ENCODE measurements at regions not wholly inside any gene's neighbourhood (a gene's known extent, or its start where the extent isn't known, plus 50 kb on each side); places are given as distances from the start of the nearest gene placed in this dataset.

- intact Hi-C loops (cut with micrococcal nuclease) = no loop called here
- DNase-seq = no peak
- TF ChIP-seq, protein P1, sequence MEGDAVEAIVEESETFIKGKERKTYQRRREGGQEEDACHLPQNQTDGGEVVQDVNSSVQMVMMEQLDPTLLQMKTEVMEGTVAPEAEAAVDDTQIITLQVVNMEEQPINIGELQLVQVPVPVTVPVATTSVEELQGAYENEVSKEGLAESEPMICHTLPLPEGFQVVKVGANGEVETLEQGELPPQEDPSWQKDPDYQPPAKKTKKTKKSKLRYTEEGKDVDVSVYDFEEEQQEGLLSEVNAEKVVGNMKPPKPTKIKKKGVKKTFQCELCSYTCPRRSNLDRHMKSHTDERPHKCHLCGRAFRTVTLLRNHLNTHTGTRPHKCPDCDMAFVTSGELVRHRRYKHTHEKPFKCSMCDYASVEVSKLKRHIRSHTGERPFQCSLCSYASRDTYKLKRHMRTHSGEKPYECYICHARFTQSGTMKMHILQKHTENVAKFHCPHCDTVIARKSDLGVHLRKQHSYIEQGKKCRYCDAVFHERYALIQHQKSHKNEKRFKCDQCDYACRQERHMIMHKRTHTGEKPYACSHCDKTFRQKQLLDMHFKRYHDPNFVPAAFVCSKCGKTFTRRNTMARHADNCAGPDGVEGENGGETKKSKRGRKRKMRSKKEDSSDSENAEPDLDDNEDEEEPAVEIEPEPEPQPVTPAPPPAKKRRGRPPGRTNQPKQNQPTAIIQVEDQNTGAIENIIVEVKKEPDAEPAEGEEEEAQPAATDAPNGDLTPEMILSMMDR (IDR thresholded peaks at IDR 0.05; ENCODE audit: borderline replicate concordance) = no peak
- Histone ChIP-seq H3K27me3 (ENCODE audit: low read depth) (no peaks in the 10 kb centered on the region), H3K27ac (replicated peaks) (no peak overlapping the region), H3K4me1 (peaks cover 17% of the 10 kb centered on the region), H3K36me3 (no peaks in the 10 kb centered on the region), H3K4me3 (no peak overlapping the region), H3K9me3 (replicated peaks) (peaks cover 5% of the 10 kb centered on the region)
These were observed 187.0 kb downstream of the CARTPT start for GRCh38 chr5:71905834-71906711.

- intact Hi-C loops (cut with micrococcal nuclease) = no loop called here
- peaks cover 17% of the 10 kb centered on the region for H3K4me1 ChIP-seq
- no peak overlapping the region for H3K4me3 ChIP-seq
- H3K36me3 ChIP-seq = no peaks in the 10 kb centered on the region
- no peaks in the 10 kb centered on the region for H3K27me3 ChIP-seq (ENCODE audit: low read depth)
- TF ChIP-seq, protein P1 (IDR thresholded peaks at IDR 0.05; ENCODE audit: borderline replicate concordance) = no peak
- H3K9me3 ChIP-seq (replicated peaks) = peaks cover 11% of the 10 kb centered on the region
- no peak for DNase-seq
- no peak overlapping the region for H3K27ac ChIP-seq (replicated peaks)
These were observed 188.0 kb downstream of the CARTPT start for GRCh38 chr5:71907001-71907588.

GRCh38 chr5:71907608-71908145 lies 188.6 kb downstream of the CARTPT start:
- intact Hi-C loops (cut with micrococcal nuclease) = no loop called here
- no peaks in the 10 kb centered on the region for H3K27me3 ChIP-seq (ENCODE audit: low read depth)
- TF ChIP-seq, protein P1 (IDR thresholded peaks at IDR 0.05; ENCODE audit: borderline replicate concordance) = no peak
- peaks cover 12% of the 10 kb centered on the region for H3K9me3 ChIP-seq (replicated peaks)
- H3K27ac ChIP-seq (replicated peaks) = no peak overlapping the region
- no peak overlapping the region for H3K4me3 ChIP-seq
- peaks cover 17% of the 10 kb centered on the region for H3K4me1 ChIP-seq
- DNase-seq = no peak
- no peaks in the 10 kb centered on the region for H3K36me3 ChIP-seq

DNA sequence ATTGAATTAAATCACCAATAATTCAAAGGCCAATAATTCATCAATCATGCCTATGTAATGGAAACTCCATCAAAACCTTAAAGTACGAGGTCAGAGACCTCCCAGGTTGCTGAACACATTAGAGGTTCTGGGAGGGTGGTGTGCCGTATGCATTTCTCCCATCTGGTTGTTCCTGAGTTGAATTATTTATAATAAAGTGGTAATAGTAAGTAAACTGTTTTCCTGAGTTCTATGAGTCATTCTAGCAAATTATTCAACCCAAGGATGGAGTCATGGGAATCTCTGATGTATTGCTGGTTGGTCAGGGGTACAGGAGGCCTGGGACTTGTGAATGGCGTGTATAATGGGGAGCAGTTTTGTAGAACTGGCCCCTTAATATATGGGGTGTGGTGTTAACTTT lies 191.7 kb downstream of the CARTPT start:
- no peaks in the 10 kb centered on the region for H3K36me3 ChIP-seq
- H3K9me3 ChIP-seq (replicated peaks) = peaks cover 7% of the 10 kb centered on the region
- no peaks in the 10 kb centered on the region for H3K27me3 ChIP-seq (ENCODE audit: low read depth)
- no peak for DNase-seq
- intact Hi-C loops (cut with micrococcal nuclease) = no loop called here
- no peak overlapping the region for H3K4me3 ChIP-seq
- H3K27ac ChIP-seq (replicated peaks) = no peak overlapping the region
- H3K4me1 ChIP-seq = peaks cover 28% of the 10 kb centered on the region
- TF ChIP-seq, protein P1 (IDR thresholded peaks at IDR 0.05; ENCODE audit: borderline replicate concordance) = no peak

DNA sequence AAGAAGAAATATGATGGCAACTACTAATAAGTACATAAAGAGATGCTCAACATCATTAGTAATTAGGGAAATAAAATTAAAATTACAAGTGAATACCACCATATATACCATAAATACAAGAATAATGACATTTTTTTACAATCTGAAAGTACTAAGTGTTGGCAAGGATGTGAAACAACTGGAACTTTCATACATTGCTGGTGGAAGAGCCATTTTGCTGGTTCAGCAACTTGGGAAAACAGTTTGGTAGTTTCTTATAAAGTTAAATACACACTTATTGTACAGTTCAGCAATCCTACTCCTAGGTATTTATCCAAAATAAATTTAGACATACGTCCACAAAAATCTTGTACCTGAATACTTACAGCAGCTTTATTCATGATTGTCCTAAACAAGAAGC lies 192.9 kb downstream of the CARTPT start:
- Histone ChIP-seq H3K4me1 (peaks cover 17% of the 10 kb centered on the region), H3K4me3 (no peak overlapping the region), H3K36me3 (no peaks in the 10 kb centered on the region), H3K9me3 (replicated peaks) (peaks cover 7% of the 10 kb centered on the region), H3K27me3 (ENCODE audit: low read depth) (no peaks in the 10 kb centered on the region), H3K27ac (replicated peaks) (no peak overlapping the region)
- TF ChIP-seq, protein P1 (IDR thresholded peaks at IDR 0.05; ENCODE audit: borderline replicate concordance) = no peak
- intact Hi-C loops (cut with micrococcal nuclease) = no loop called here
- no peak for DNase-seq

Data from left ventricle myocardium inferior (tissue), 1 donor.